Dendritic cell treated with granulocyte-macrophage colony-stimulating factor and Interleukin-4, amounts not matched to agents 40 ng/mL and 50 ng/mL, for 4 days (primary cell): ENCODE measurements at regions not wholly inside any gene's neighbourhood (a gene's known extent, or its start where the extent isn't known, plus 50 kb on each side); places are given as distances from the start of the nearest gene placed in this dataset.
A peak's percentile ranks its signal among the peaks of the same experiment; 100 is the strongest.
"Not testable (repeated sequence)": the region's sequence is repeated elsewhere in the genome, so short reads cannot be mapped to it uniquely, and the experiment has no call there.

Experiments used
- H3K27ac Mint-ChIP-seq: one replicate; pipeline ENCODE4 v1.8.0; 2022; ENCODE audit warnings: mild to moderate bottlenecking, mixed read lengths
- H3K27me3 Mint-ChIP-seq: one replicate; pipeline ENCODE4 v1.8.0; 2022; ENCODE audit warnings: mild to moderate bottlenecking, mixed read lengths
- H3K36me3 Mint-ChIP-seq: one replicate; pipeline ENCODE4 v1.8.0; 2022; ENCODE audit warnings: low read depth, mixed read lengths
- H3K4me1 Mint-ChIP-seq: one replicate; pipeline ENCODE4 v1.8.0; 2022; ENCODE audit warnings: low read depth, mixed read lengths
- H3K4me3 Mint-ChIP-seq: one replicate; pipeline ENCODE4 v1.8.0; 2022; ENCODE audit warnings: mild to moderate bottlenecking, moderate library complexity, mixed read lengths
- H3K9me3 Mint-ChIP-seq: one replicate; pipeline ENCODE4 v1.8.0; 2022; ENCODE audit warnings: mixed read lengths
- intact Hi-C: fragments of 100-400 bp; cut with micrococcal nuclease; formaldehyde crosslinking; loops from one replicate; pipeline ENCODE4 v1.15.0; 2022

- Mint-ChIP-seq H3K4me3 (no peak overlapping the region), H3K9me3 (no peaks in the 10 kb centered on the region), H3K36me3 (no peaks in the 10 kb centered on the region), H3K4me1 (peaks cover 13% of the 10 kb centered on the region), H3K27ac (no peak overlapping the region), H3K27me3 (no peaks in the 10 kb centered on the region)
- intact Hi-C loops, result no loop called here
These were observed 882.9 kb upstream of the AMELY start for GRCh38 chrY:7794441-7794840.

- Mint-ChIP-seq H3K4me1 (peaks cover 13% of the 10 kb centered on the region), H3K36me3 (no peaks in the 10 kb centered on the region), H3K4me3 (no peak overlapping the region), H3K27ac (no peak overlapping the region), H3K27me3 (no peaks in the 10 kb centered on the region), H3K9me3 (no peaks in the 10 kb centered on the region)
- intact Hi-C loops, result no loop called here
These were observed 882.4 kb upstream of the AMELY start for GRCh38 chrY:7793989-7794388.

GRCh38 chrY:7792431-7792830 lies 880.9 kb upstream of the AMELY start:
- Mint-ChIP-seq H3K27ac (peak overlapping the region; percentile 93), H3K4me1 (peaks cover 13% of the 10 kb centered on the region), H3K27me3 (no peaks in the 10 kb centered on the region), H3K4me3 (no peak overlapping the region), H3K36me3 (no peaks in the 10 kb centered on the region), H3K9me3 (no peaks in the 10 kb centered on the region)
- intact Hi-C loops, result no loop called here

GRCh38 chrY:7781501-7781900 lies 869.9 kb upstream of the AMELY start:
- peaks cover 13% of the 10 kb centered on the region for H3K4me1 Mint-ChIP-seq
- no peak overlapping the region for H3K4me3 Mint-ChIP-seq
- no peaks in the 10 kb centered on the region for H3K9me3 Mint-ChIP-seq
- intact Hi-C loops, result no loop called here
- H3K27ac Mint-ChIP-seq, result no peak overlapping the region
- no peaks in the 10 kb centered on the region for H3K36me3 Mint-ChIP-seq
- H3K27me3 Mint-ChIP-seq, result peaks cover 2% of the 10 kb centered on the region

GRCh38 chrY:7775436-7775835 lies 863.9 kb upstream of the AMELY start:
- intact Hi-C loops, H3K9me3 Mint-ChIP-seq, H3K4me3 Mint-ChIP-seq, H3K4me1 Mint-ChIP-seq, H3K36me3 Mint-ChIP-seq, H3K27me3 Mint-ChIP-seq: not testable (repeated sequence)
- peak overlapping the region; percentile 46 for H3K27ac Mint-ChIP-seq

GRCh38 chrY:7771771-7772170 lies 860.2 kb upstream of the AMELY start:
- Mint-ChIP-seq H3K4me1 (peaks cover 5% of the 10 kb centered on the region), H3K27ac (no peak overlapping the region), H3K36me3 (no peaks in the 10 kb centered on the region)

GRCh38 chrY:7769790-7770375 lies 858.3 kb upstream of the AMELY start:
- H3K4me1 Mint-ChIP-seq, result peaks cover 6% of the 10 kb centered on the region
- H3K36me3 Mint-ChIP-seq, result no peaks in the 10 kb centered on the region
- no peak overlapping the region for H3K4me3 Mint-ChIP-seq
- no peaks in the 10 kb centered on the region for H3K27me3 Mint-ChIP-seq
- no peaks in the 10 kb centered on the region for H3K9me3 Mint-ChIP-seq
- peak overlapping the region; percentile 39 for H3K27ac Mint-ChIP-seq
- intact Hi-C loops, result loop anchor here (10.0 kb wide), 1 partner anchor 45 kb away; no protein-coding TSS in a partner anchor

More at GRCh38 chrY:7771771-7772170, 860.2 kb upstream of the AMELY start:
- H3K4me3 Mint-ChIP-seq, result no peak overlapping the region
- no peaks in the 10 kb centered on the region for H3K27me3 Mint-ChIP-seq
- no peaks in the 10 kb centered on the region for H3K9me3 Mint-ChIP-seq
- intact Hi-C loops, result no loop called here

DNA sequence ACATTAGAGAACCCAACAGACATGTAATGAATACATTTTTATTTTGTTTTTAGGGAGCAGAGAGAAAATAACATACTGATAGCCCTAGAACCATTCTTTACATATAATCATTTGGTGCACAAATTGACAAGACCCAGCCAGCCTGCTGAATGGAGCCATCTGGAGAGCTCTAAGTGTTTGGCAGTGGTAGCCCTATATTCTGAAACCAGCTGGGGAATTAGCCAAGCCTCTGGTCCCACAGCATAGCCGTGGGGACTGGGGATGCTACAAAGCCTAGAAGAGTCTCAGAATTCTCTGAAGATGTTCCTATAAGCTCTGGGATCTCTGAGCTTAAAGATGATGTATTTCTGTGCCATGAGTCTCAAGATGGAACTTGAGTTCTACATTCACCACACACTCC lies 857.3 kb upstream of the AMELY start:
- H3K36me3 Mint-ChIP-seq, result no peaks in the 10 kb centered on the region
- no peaks in the 10 kb centered on the region for H3K9me3 Mint-ChIP-seq
- H3K4me3 Mint-ChIP-seq, result no peak overlapping the region
- H3K4me1 Mint-ChIP-seq, result peaks cover 4% of the 10 kb centered on the region
- no peak overlapping the region for H3K27ac Mint-ChIP-seq
- intact Hi-C loops, result loop anchor here (10.0 kb wide), 1 partner anchor 46 kb away; no protein-coding TSS in a partner anchor
- no peaks in the 10 kb centered on the region for H3K27me3 Mint-ChIP-seq

DNA sequence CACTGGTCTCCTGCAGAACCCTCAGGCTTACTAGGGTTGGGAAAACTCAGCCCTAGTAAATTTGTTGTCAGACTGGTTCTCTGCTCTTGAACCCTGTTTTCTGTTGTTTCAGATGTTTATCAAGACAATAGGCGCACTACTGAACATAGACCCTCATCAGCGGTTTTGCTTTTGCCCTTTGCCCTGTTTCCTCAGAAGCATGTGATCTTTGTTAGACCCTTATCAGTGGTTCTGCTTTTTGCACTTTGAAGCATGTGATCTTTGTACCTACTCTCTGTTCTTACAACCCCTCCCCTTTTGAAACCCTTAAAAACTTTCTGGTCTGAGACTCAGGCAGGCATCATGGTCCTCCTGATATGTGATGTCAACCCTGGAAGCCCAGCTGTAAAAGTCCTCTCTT lies 842.2 kb upstream of the AMELY start:
- Mint-ChIP-seq H3K27ac (no peak overlapping the region), H3K36me3 (peaks cover 5% of the 10 kb centered on the region), H3K4me3 (no peak overlapping the region), H3K9me3 (no peaks in the 10 kb centered on the region), H3K4me1 (peaks cover 31% of the 10 kb centered on the region), H3K27me3 (no peaks in the 10 kb centered on the region)
- intact Hi-C loops, result no loop called here

DNA sequence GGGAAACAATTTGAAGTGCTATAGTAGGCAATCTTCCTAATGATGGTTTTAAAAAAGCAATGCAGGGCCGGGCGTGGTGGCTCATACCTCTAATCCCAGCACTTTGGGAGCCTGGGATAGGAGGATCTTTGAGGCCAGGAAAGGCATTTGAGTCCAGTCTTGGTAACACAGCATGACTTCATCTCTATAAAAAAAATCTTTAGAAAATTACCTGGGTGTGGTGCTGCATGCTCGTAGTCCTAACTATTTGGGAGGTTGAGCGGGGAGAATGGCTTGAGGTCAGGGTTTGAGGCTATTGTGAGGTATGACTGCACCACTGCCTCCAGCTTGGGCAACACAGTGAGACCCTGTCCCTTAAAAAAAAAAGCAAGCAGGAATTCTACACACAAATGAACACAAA lies 835.2 kb upstream of the AMELY start:
- intact Hi-C loops, result no loop called here
- H3K9me3 Mint-ChIP-seq, result no peaks in the 10 kb centered on the region
- no peak overlapping the region for H3K4me3 Mint-ChIP-seq
- no peak overlapping the region for H3K27ac Mint-ChIP-seq
- peaks cover 16% of the 10 kb centered on the region for H3K4me1 Mint-ChIP-seq
- no peaks in the 10 kb centered on the region for H3K36me3 Mint-ChIP-seq
- no peaks in the 10 kb centered on the region for H3K27me3 Mint-ChIP-seq

- Mint-ChIP-seq H3K27me3 (no peaks in the 10 kb centered on the region), H3K4me1 (peaks cover 14% of the 10 kb centered on the region), H3K27ac (no peak overlapping the region), H3K36me3 (peaks cover 4% of the 10 kb centered on the region), H3K9me3 (no peaks in the 10 kb centered on the region), H3K4me3 (no peak overlapping the region)
- intact Hi-C loops, result no loop called here
These were observed 834.0 kb upstream of the AMELY start for GRCh38 chrY:7745581-7745901.

DNA sequence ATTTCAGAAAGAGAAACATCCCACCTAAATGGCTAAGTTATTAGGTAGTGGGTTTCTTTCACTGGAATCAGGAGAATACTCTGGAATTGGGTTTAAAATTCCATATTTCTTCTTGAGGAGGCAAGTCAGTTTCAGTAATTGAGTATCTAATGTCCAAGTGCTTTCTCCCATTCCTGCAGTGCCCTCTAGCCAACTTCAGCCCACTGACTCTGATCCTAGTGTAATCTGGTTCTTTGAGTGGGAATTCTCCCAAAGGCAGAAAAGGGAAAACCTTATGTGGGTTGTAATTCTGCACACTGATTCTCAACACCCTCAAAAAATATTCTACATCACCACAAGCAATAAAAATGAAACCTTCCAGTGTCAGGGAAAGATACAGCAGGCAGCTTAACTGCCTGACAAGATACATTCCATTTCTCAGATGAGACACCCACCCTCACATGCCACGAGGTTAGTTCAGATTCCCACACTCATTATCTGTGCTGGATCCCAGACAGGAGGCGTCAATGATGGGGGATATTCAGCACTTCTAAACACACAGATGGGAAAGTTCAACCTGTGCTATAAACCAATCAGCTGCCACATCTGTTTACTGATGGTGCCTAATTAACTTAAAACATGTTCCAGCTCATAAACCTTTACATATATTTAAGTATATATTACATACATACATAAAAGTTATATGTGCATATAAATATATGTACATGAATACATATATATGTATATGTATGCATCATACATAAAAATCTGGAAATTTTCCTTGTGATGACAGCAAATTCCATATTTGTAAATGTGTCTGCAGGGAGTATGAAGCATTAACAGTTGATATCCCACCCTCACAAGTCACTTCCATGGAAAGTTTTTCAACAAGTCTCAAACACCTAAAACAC lies 833.4 kb upstream of the AMELY start:
- Mint-ChIP-seq H3K27me3 (no peaks in the 10 kb centered on the region), H3K4me1 (peaks cover 16% of the 10 kb centered on the region), H3K27ac (no peak overlapping the region), H3K9me3 (no peaks in the 10 kb centered on the region), H3K36me3 (peaks cover 7% of the 10 kb centered on the region), H3K4me3 (no peak overlapping the region)
- intact Hi-C loops, result no loop called here

DNA sequence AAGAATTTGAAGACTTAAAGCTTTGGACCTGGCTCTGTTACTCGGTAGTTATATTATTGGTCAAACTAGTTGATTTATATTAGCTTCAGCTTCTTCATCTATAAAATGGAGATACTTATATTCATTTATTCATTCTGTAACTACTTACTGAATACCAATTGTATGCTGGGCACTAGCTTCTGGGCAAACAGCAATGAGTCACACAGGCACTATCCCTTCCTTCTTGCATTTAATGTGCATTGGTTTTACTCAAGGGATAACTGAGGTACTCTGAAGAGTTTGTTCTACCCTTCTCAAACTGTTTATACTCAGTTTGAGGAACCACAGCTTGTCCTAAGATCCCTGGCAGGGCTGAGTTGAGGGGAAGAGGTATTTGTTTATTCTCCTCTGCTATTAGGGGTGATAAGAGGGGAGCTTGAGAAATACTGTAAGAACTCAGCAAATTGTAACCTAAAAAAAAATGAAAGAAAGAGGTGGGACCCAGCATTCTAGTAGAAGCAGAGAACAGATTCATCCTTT lies 825.4 kb upstream of the AMELY start:
- no peaks in the 10 kb centered on the region for H3K9me3 Mint-ChIP-seq
- peaks cover 7% of the 10 kb centered on the region for H3K36me3 Mint-ChIP-seq
- H3K4me1 Mint-ChIP-seq, result peaks cover 26% of the 10 kb centered on the region
- intact Hi-C loops, result no loop called here
- H3K27me3 Mint-ChIP-seq, result no peaks in the 10 kb centered on the region
- peak overlapping the region; percentile 70 for H3K27ac Mint-ChIP-seq
- no peak overlapping the region for H3K4me3 Mint-ChIP-seq

- Mint-ChIP-seq H3K9me3 (no peaks in the 10 kb centered on the region), H3K27ac (peak overlapping the region; percentile 92), H3K4me3 (no peak overlapping the region), H3K36me3 (peaks cover 15% of the 10 kb centered on the region), H3K4me1 (peaks cover 43% of the 10 kb centered on the region), H3K27me3 (no peaks in the 10 kb centered on the region)
- intact Hi-C loops, result no loop called here
These were observed 820.1 kb upstream of the AMELY start for GRCh38 chrY:7731651-7732050.
